Vagina (tissue), 2 donors: ENCODE measurements at regions not wholly inside any gene's neighbourhood (a gene's known extent, or its start where the extent isn't known, plus 50 kb on each side); places are given as distances from the start of the nearest gene placed in this dataset.

Experiments used
- CTCF ChIP-seq, 3 experiments: fragments of 450-650 bp in 2 of 3; fragments of 200-600 bp in 1 of 3; sonication (generic) in 1 of 3; IDR thresholded peaks; one replicate each; pipeline ENCODE4 v1.5.1; 2017 to 2019; ENCODE audit warnings: antibody characterized with exemption in 3 of 3, mild to moderate bottlenecking in 2 of 3, moderate library complexity in 2 of 3
- POLR2A ChIP-seq, 2 donors: fragments of 450-650 bp; IDR thresholded peaks; one replicate each; pipeline ENCODE4 v1.6.1; 2017; ENCODE audit warnings: antibody characterized with exemption in 2 of 2, mild to moderate bottlenecking in 2 of 2, moderate library complexity in 2 of 2
- POLR2AphosphoS5 ChIP-seq, 2 donors: sonication (generic); formaldehyde crosslinking; IDR thresholded peaks; one replicate each; pipeline ENCODE4 v1.9.0; 2017; ENCODE audit warnings: antibody characterized with exemption in 2 of 2, mild to moderate bottlenecking in 2 of 2, low read depth in 1 of 2; ENCODE audit not compliant: insufficient read depth in 1 of 2

- TF ChIP-seq CTCF (IDR thresholded peaks at IDR 0.05) (no peak), POLR2A (IDR thresholded peaks at IDR 0.05) (no peak), POLR2AphosphoS5 (IDR thresholded peaks at IDR 0.05; ENCODE audit: insufficient read depth in 1 of 2, low read depth in 1 of 2) (no peak)
Measured at GRCh38 chr1:216925962-216926625, 202.9 kb upstream of the ESRRG start.
